ENCODE measurements at regions not wholly inside any gene's neighbourhood (a gene's known extent, or its start where the extent isn't known, plus 50 kb on each side); places are given as distances from the start of the nearest gene placed in this dataset.

GRCh38 chr3:18840535-18841137 is 307.7 kb upstream of the KCNH8 start:
- intact Hi-C loops (cut with DNase I) = no loop called here
- H3K9me3 ChIP-seq = no peaks in the 10 kb centered on the region
- TF ChIP-seq, protein P1, sequence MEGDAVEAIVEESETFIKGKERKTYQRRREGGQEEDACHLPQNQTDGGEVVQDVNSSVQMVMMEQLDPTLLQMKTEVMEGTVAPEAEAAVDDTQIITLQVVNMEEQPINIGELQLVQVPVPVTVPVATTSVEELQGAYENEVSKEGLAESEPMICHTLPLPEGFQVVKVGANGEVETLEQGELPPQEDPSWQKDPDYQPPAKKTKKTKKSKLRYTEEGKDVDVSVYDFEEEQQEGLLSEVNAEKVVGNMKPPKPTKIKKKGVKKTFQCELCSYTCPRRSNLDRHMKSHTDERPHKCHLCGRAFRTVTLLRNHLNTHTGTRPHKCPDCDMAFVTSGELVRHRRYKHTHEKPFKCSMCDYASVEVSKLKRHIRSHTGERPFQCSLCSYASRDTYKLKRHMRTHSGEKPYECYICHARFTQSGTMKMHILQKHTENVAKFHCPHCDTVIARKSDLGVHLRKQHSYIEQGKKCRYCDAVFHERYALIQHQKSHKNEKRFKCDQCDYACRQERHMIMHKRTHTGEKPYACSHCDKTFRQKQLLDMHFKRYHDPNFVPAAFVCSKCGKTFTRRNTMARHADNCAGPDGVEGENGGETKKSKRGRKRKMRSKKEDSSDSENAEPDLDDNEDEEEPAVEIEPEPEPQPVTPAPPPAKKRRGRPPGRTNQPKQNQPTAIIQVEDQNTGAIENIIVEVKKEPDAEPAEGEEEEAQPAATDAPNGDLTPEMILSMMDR (IDR thresholded peaks at IDR 0.05) = no peak
- H3K27ac ChIP-seq = no peak overlapping the region
- no peaks in the 10 kb centered on the region for H3K4me1 ChIP-seq
- DNase-seq (ENCODE audit: low spot score in 2 of 2) = no peak
- no peaks in the 10 kb centered on the region for H3K27me3 ChIP-seq
- no peaks in the 10 kb centered on the region for H3K36me3 ChIP-seq
- no peak overlapping the region for H3K4me3 ChIP-seq

GRCh38 chr3:18838758-18839157 is 309.6 kb upstream of the KCNH8 start:
- no peak for DNase-seq (ENCODE audit: low spot score in 2 of 2)
- intact Hi-C loops (cut with DNase I) = no loop called here
- no peaks in the 10 kb centered on the region for H3K4me1 ChIP-seq
- no peaks in the 10 kb centered on the region for H3K36me3 ChIP-seq
- H3K27ac ChIP-seq = no peak overlapping the region
- no peaks in the 10 kb centered on the region for H3K27me3 ChIP-seq
- no peak overlapping the region for H3K4me3 ChIP-seq
- TF ChIP-seq, protein P1 (IDR thresholded peaks at IDR 0.05) = no peak
- no peaks in the 10 kb centered on the region for H3K9me3 ChIP-seq

DNA sequence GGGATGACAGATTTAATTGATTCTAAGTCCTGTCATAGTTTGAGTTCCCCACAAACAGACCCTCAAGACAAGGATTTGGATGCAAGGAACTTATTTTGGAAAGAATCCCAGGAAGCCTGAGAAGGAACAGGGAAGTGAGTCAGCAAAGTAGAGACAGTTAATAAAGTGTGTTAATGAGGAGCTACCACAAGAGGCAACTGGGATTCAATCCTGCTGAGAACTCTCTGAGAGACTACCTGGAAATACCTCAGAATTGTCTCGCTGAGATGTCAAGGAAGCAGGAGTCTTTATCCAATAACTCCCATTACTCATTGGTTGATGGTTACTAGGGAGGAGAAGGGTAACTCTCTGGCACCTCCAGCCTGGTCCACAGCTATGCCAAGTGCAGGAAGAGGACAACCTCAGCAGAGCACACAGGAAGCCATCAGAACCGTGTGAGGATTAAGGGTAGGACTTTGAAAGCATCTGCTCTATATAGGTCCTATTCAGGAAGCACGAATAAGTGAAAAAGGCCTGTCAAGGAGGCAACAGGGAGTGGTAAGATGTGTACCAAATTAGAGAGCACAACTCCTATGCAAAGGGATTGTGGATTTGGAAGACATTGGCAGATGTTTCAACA is 311.1 kb upstream of the KCNH8 start:
- DNase-seq (ENCODE audit: low spot score in 2 of 2) = no peak
- H3K4me1 ChIP-seq = no peaks in the 10 kb centered on the region
- no peak overlapping the region for H3K27ac ChIP-seq
- H3K9me3 ChIP-seq = no peaks in the 10 kb centered on the region
- no peak overlapping the region for H3K4me3 ChIP-seq
- TF ChIP-seq, protein P1 (IDR thresholded peaks at IDR 0.05) = no peak
- no peaks in the 10 kb centered on the region for H3K36me3 ChIP-seq
- intact Hi-C loops (cut with DNase I) = no loop called here
- H3K27me3 ChIP-seq = no peaks in the 10 kb centered on the region

DNA sequence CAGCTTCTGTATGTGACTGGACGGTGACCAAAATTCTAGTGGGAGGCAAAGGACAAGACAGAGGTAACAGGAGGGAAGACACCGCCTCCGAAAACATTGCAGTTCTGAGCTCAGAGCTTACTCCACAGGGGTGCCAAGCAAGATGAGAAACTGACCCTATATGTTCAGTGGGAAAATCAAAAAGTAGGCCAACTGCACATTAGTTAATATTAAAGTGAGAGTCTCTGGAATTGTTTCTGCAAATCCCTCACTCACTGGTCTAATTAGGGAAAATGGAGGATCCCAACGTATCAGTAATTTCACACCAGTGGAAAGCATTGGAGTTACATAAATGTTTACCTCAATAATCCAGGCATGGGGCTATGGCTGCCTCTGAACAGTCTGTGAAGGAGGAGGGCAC is 313.3 kb upstream of the KCNH8 start:
- Histone ChIP-seq H3K4me1 (no peaks in the 10 kb centered on the region), H3K9me3 (no peaks in the 10 kb centered on the region), H3K36me3 (no peaks in the 10 kb centered on the region), H3K4me3 (no peak overlapping the region), H3K27ac (no peak overlapping the region), H3K27me3 (no peaks in the 10 kb centered on the region)
- TF ChIP-seq, protein P1 (IDR thresholded peaks at IDR 0.05) = no peak
- DNase-seq (ENCODE audit: low spot score in 2 of 2) = no peak
- intact Hi-C loops (cut with DNase I) = no loop called here

- Histone ChIP-seq H3K36me3 (no peaks in the 10 kb centered on the region), H3K27me3 (no peaks in the 10 kb centered on the region), H3K27ac (no peak overlapping the region), H3K9me3 (no peaks in the 10 kb centered on the region), H3K4me3 (no peak overlapping the region), H3K4me1 (no peaks in the 10 kb centered on the region)
- no peak for DNase-seq (ENCODE audit: low spot score in 2 of 2)
- intact Hi-C loops (cut with DNase I) = no loop called here
- TF ChIP-seq, protein P1 (IDR thresholded peaks at IDR 0.05) = no peak
Measured at GRCh38 chr3:18830087-18830486, 318.2 kb upstream of the KCNH8 start.

Data from ascending aorta (tissue), 2 donors.